Fibroblast of lung (primary cell): ENCODE measurements at regions not wholly inside any gene's neighbourhood (a gene's known extent, or its start where the extent isn't known, plus 50 kb on each side); places are given as distances from the start of the nearest gene placed in this dataset.

Experiments
- DNase-seq, 2 donors: peaks; one replicate each; pipeline versions ENCODE4 v3.0.0 to v3.0.0-alpha.2; 2010; ENCODE audit warnings: low read depth in 2 of 2
- H2AFZ ChIP-seq: 2 replicates; pipeline ENCODE4 v1.5.1; 2012; ENCODE audit warnings: low read length, control low read depth, inconsistent platforms
- H3K27ac ChIP-seq: 2 replicates; pipeline ENCODE4 v1.5.1; 2011; ENCODE audit warnings: low read length, control low read depth; ENCODE audit not compliant: insufficient read depth
- H3K27me3 ChIP-seq: 2 replicates; pipeline ENCODE4 v1.5.1; 2011; ENCODE audit warnings: mild to moderate bottlenecking, low read length; ENCODE audit not compliant: control insufficient read depth, insufficient read depth
- H3K36me3 ChIP-seq: 2 replicates; pipeline ENCODE4 v1.5.1; 2011; ENCODE audit warnings: low read length; ENCODE audit not compliant: control insufficient read depth, insufficient read depth
- H3K4me1 ChIP-seq: 2 replicates; pipeline ENCODE4 v1.5.1; 2011; ENCODE audit warnings: low read length; ENCODE audit not compliant: control insufficient read depth, insufficient read depth; ENCODE audit errors: extremely low read depth
- H3K4me2 ChIP-seq: 2 replicates; pipeline ENCODE4 v1.5.1; 2011; ENCODE audit warnings: low read length, control low read depth; ENCODE audit not compliant: insufficient read depth; ENCODE audit errors: extremely low read depth
- H3K4me3 ChIP-seq, 4 experiments: fragments of 200-600 bp in 1 of 4; sonication (generic) in 1 of 4; replicated peaks in 1 of 4; 2 replicates each; pipeline ENCODE4 v1.5.1; 2011 to 2016; ENCODE audit warnings: low read length in 4 of 4, low read depth in 3 of 4, mild to moderate bottlenecking in 3 of 4, control low read depth in 2 of 4, inconsistent platforms in 1 of 4, mixed read lengths in 1 of 4; ENCODE audit not compliant: insufficient read depth in 1 of 4; ENCODE audit errors: control extremely low read depth in 1 of 4
- H3K79me2 ChIP-seq: 2 replicates; pipeline ENCODE4 v1.5.1; 2012; ENCODE audit warnings: mild to moderate bottlenecking, low read length, inconsistent platforms; ENCODE audit not compliant: control insufficient read depth, insufficient read depth
- H3K9ac ChIP-seq: 2 replicates; pipeline ENCODE4 v1.5.1; 2011; ENCODE audit warnings: mild to moderate bottlenecking, low read length, control low read depth; ENCODE audit not compliant: insufficient read depth
- H3K9me3 ChIP-seq: 2 replicates; pipeline ENCODE4 v1.5.1; 2012; ENCODE audit warnings: low read depth, low read length; ENCODE audit not compliant: control insufficient read depth, insufficient read depth
- H4K20me1 ChIP-seq: 2 replicates; pipeline ENCODE4 v1.5.1; 2011; ENCODE audit warnings: low read length; ENCODE audit not compliant: control insufficient read depth, insufficient read depth; ENCODE audit errors: extremely low read depth
- CTCF ChIP-seq, 2 donors: IDR thresholded peaks in 1 of 2; conservative IDR thresholded peaks in 1 of 2; 1 replicate in 1 of 2; 2 replicates in 1 of 2; pipeline ENCODE4 v1.5.1; 2011 to 2012; ENCODE audit warnings: low read length in 2 of 2, control low read depth in 1 of 2, inconsistent platforms in 1 of 2, low read depth in 1 of 2, mild to moderate bottlenecking in 1 of 2
- EZH2 ChIP-seq: IDR thresholded peaks from 2 replicates; pipeline ENCODE4 v1.5.1; 2012; ENCODE audit warnings: low read length, control low read depth, mild to moderate bottlenecking; ENCODE audit errors: missing control alignments

DNA sequence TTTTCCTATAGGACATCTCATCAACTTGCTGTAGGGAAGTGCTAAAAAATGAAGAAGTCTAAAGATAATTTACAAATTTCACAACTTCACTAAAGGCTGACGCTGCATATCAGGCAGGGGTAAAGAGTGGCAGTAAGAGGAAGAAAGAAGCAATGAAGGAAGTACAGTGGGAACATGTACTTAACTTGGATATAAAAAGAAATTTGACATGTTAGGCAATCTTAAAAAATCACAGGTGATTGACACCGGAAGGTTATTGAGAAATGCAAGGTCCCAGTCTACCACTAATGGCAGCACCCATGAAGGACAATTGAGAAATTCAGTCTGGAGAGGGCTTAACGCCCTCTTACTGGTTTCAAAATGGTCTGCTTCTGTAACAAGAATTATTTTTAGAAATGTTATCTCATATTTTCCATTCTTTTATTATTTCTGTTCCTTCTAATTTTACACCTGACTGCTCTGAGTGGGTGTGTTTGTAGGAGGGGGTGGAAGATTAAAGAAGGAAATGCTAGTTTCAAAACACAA lies 358.1 kb downstream of the KCNJ2 start:
- H3K36me3 ChIP-seq = no peaks in the 10 kb centered on the region
- no peaks in the 10 kb centered on the region for H3K4me1 ChIP-seq
- no peaks in the 10 kb centered on the region for H3K27me3 ChIP-seq
- H3K9me3 ChIP-seq = no peaks in the 10 kb centered on the region
- H3K27ac ChIP-seq = no peak overlapping the region
- H3K79me2 ChIP-seq = no peaks in the 10 kb centered on the region
- DNase-seq = peak in 1 of 2 donors; percentile 31
- no peak overlapping the region for H3K4me3 ChIP-seq
- no peak overlapping the region for H3K4me2 ChIP-seq
- H2AFZ ChIP-seq = no peak overlapping the region
- H3K9ac ChIP-seq = no peak overlapping the region
- H4K20me1 ChIP-seq = no peaks in the 10 kb centered on the region
- TF ChIP-seq CTCF (conservative IDR thresholded peaks at IDR 0.05 in 1 of 2, IDR thresholded peaks at IDR 0.05 in 1 of 2; ENCODE audit: low read depth in 1 of 2, low read length in 2 of 2) = no peak
- no peak for TF ChIP-seq EZH2

DNA sequence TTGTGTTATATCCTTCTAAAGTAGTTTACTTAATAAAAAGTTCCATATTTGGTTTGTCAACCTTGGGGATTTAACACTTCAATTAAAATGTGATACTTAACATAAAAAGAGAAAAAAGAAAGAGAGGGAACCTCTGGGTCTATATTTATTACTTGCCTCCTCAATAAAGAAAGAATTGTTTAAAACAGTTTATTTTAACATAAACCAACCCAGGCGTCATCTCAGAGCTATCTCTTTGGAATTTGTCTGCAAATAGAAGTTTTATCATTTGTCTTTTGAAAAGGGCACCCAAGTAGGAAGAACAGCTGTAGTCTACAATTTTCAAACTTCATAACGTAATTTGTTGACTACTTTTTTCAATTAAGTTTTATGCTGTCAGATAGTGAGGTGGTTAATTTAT lies 364.1 kb downstream of the KCNJ2 start:
- no peak for DNase-seq
- no peak overlapping the region for H3K4me3 ChIP-seq

GRCh38 chr17:70535986-70536385 lies 366.7 kb downstream of the KCNJ2 start:
- Histone ChIP-seq H3K27me3 (no peaks in the 10 kb centered on the region), H3K9me3 (no peaks in the 10 kb centered on the region), H3K36me3 (no peaks in the 10 kb centered on the region), H3K4me2 (no peak overlapping the region), H3K27ac (no peak overlapping the region), H2AFZ (no peak overlapping the region), H3K4me3 (no peak overlapping the region), H4K20me1 (no peaks in the 10 kb centered on the region), H3K9ac (no peak overlapping the region), H3K4me1 (no peaks in the 10 kb centered on the region), H3K79me2 (no peaks in the 10 kb centered on the region)
- peak; percentile 32 to 57 for DNase-seq
- TF ChIP-seq EZH2 (no peak), CTCF (conservative IDR thresholded peaks at IDR 0.05 in 1 of 2, IDR thresholded peaks at IDR 0.05 in 1 of 2; ENCODE audit: low read depth in 1 of 2, low read length in 2 of 2) (no peak)

More for the DNA sequence above, 364.1 kb downstream of the KCNJ2 start:
- Histone ChIP-seq H3K36me3 (no peaks in the 10 kb centered on the region), H3K4me2 (no peak overlapping the region), H3K9me3 (no peaks in the 10 kb centered on the region), H3K9ac (no peak overlapping the region), H3K4me1 (no peaks in the 10 kb centered on the region), H2AFZ (no peak overlapping the region), H4K20me1 (no peaks in the 10 kb centered on the region), H3K27me3 (no peaks in the 10 kb centered on the region), H3K27ac (no peak overlapping the region), H3K79me2 (no peaks in the 10 kb centered on the region)
- TF ChIP-seq CTCF (conservative IDR thresholded peaks at IDR 0.05 in 1 of 2, IDR thresholded peaks at IDR 0.05 in 1 of 2; ENCODE audit: low read depth in 1 of 2, low read length in 2 of 2) = no peak
- no peak for TF ChIP-seq EZH2
